NB4 (cell line): ENCODE measurements at regions not wholly inside any gene's neighbourhood (a gene's known extent, or its start where the extent isn't known, plus 50 kb on each side); places are given as distances from the start of the nearest gene placed in this dataset.

ENCODE experiments used
- DNase-seq: peaks from one replicate; pipeline ENCODE4 v3.0.0; 2010; ENCODE audit warnings: low read depth
- H3K4me3 ChIP-seq: one replicate; pipeline ENCODE4 v1.5.1; 2011; ENCODE audit warnings: mild to moderate bottlenecking, low read depth, low read length, moderate library complexity
- CTCF ChIP-seq: IDR thresholded peaks from one replicate; pipeline ENCODE4 v1.5.1; 2012; ENCODE audit warnings: low read depth, low read length
- MAX ChIP-seq: IDR thresholded peaks from 2 replicates; pipeline ENCODE4 v1.6.1; 2011; ENCODE audit warnings: low read depth, low read length
- MYC ChIP-seq: IDR thresholded peaks from 2 replicates; pipeline ENCODE4 v1.6.1; 2011; ENCODE audit warnings: low read depth, low read length
- POLR2A ChIP-seq: IDR thresholded peaks from 2 replicates; pipeline ENCODE4 v1.6.1; 2011; ENCODE audit warnings: mild to moderate bottlenecking; ENCODE audit not compliant: insufficient read length; ENCODE audit errors: extremely low read depth

GRCh38 chr13:33367171-33367895 lies 81.8 kb upstream of the STARD13 start:
- no peak for TF ChIP-seq POLR2A
- no peak for TF ChIP-seq CTCF
- TF ChIP-seq MYC, result no peak
- no peak for TF ChIP-seq MAX
- DNase-seq, result no peak
- no peak overlapping the region for H3K4me3 ChIP-seq

- TF ChIP-seq MYC, result no peak
- TF ChIP-seq POLR2A, result no peak
- TF ChIP-seq MAX, result 0 out of 2 replicates have a peak, but pooled peaks have one; percentile 20
- TF ChIP-seq CTCF, result no peak
- peak; percentile 96 for DNase-seq
Measured at GRCh38 chr13:33367926-33368325, 82.4 kb upstream of the STARD13 start.

GRCh38 chr13:33369073-33369472 lies 83.5 kb upstream of the STARD13 start:
- DNase-seq, result no peak
- no peak overlapping the region for H3K4me3 ChIP-seq
- TF ChIP-seq POLR2A (no peak), MYC (no peak), MAX (no peak), CTCF (no peak)

More at GRCh38 chr13:33367926-33368325, 82.4 kb upstream of the STARD13 start:
- no peak overlapping the region for H3K4me3 ChIP-seq

GRCh38 chr13:33372251-33372919 lies 86.8 kb upstream of the STARD13 start:
- no peak for TF ChIP-seq MAX
- no peak for TF ChIP-seq MYC
- no peak for TF ChIP-seq POLR2A
- TF ChIP-seq CTCF, result no peak
- no peak overlapping the region for H3K4me3 ChIP-seq
- no peak for DNase-seq

- no peak for DNase-seq
- no peak overlapping the region for H3K4me3 ChIP-seq
- TF ChIP-seq MAX (no peak), POLR2A (no peak), MYC (no peak), CTCF (no peak)
Measured at GRCh38 chr13:33373624-33374023, 88.1 kb upstream of the STARD13 start.
